ENCODE measurements at regions not wholly inside any gene's neighbourhood (a gene's known extent, or its start where the extent isn't known, plus 50 kb on each side); places are given as distances from the start of the nearest gene placed in this dataset.

- TF ChIP-seq CTCF (conservative IDR thresholded peaks at IDR 0.05 in 1 of 2, IDR thresholded peaks at IDR 0.05 in 1 of 2; ENCODE audit: low read depth in 1 of 2, low read length in 2 of 2) = no peak
- no peak for TF ChIP-seq EZH2 (IDR thresholded peaks at IDR 0.05; ENCODE audit: low read length, missing control alignments)
These were observed 503.5 kb downstream of the ETNK1 start for GRCh38 chr12:23128462-23128861.
